Activated naive CD8-positive, alpha-beta T cell treated with anti-CD3 and anti-CD28 coated beads, Interleukin-2, amount 50 U/mL, for 16 hours (primary cell): ENCODE measurements at regions not wholly inside any gene's neighbourhood (a gene's known extent, or its start where the extent isn't known, plus 50 kb on each side); places are given as distances from the start of the nearest gene placed in this dataset.

Source experiments
- DNase-seq: peaks from one replicate; pipeline ENCODE4 v3.0.0-alpha.2; 2020; ENCODE audit warnings: low read depth, low spot score

DNA sequence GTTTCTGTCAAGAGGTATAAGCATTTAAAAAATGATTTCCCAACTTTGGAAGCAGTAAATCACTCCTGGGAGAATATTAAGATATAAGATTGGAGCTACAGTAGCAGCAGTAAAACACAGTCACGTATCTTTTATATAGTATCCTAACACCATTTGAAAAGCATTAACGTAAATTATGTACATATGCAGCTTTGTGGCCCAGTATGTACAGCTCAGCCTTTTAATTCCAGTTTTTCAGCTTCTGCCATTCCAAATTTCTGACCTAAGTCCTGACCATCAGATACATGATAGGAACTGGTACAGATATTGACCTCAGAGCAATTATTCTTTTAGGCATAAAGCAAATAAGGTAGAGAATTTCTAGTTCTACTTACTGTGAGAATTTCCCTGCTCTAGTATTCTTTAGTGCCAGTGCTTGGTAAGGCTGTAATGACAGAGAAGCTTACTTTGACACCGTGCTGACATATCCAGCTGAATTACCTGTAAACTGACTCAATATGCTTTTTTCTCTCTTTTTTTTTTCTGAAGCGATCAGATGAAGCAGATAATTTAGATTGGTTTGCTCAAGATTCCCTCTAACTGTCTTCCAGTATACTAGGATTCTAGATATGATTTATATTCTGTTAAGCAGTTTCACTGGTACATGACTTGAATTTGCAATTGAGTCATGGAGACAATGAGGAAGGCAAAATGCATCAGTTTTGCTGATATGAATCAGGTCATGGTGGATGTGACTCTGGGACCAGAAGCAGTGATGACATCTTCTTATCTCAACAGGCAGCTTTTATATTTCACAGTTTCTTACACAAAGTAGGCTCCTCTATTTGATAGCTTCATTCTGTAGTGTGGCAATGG is 703.6 kb downstream of the SLITRK6 start:
- DNase-seq, result no peak

DNA sequence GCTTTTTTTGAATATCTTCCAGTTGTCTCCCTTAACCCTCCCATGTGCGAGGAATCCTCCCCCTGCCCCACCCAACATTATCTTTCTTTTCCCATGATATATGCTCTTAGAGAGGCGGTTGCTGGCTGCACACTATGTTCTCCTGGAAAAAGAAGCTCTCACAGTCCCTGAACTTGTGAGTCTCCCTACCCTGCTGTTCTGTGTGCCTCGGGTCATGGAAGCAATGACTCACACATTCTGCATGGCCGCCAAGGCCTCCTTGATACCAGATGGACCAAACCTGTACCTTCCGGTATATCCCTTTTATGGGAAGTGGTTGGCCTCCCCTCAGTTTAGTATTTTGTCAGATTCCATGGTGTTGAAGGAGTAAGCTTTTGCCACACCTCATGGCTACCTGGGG is 705.4 kb downstream of the SLITRK6 start:
- no peak for DNase-seq

DNA sequence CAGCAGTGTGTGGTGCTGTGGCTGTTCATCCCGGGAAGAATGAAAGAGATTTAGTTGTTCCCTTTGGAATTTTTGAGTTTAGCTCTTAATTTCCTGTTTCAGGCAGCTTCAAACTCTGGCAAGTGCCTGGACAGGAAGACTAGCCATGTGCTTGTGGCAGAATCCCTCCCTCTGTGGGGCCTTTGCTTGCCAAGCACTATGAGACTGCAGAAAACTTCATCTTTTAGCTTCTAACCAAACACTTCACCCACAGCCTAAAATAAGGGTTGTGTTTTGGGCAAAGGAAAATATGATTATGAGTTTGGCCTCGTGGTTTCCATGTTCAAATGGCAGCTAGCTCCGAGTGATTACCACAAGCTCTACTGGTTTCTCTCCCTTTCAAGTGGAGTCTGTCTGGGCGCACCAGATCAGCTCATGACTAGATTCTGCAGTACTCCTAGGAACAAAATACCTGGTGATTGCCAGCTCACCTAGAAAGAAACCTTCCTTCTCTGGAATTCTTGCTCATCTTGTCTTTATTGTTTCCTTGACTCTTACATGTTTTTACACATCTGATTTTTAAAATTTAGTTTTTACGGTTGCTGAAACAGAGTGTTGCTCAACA is 707.5 kb downstream of the SLITRK6 start:
- DNase-seq, result no peak

DNA sequence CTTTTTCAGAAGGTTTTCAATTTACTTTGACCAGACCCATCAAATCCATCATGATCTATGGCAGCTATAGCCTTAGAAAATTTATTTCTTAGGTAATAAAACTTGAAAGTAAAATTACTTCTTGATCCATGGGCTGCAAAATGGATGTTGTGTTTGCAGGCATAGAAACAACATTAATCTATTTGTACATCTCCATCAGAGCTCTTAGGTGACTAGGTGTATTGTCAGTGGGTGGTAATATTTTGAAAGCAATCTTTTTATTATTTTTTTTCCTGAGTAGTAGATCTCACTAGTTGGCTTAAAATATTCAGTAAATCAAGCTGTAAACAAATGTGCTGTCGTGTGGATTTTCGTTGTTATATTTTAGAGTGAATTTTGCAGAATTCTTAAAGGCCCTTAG is 710.0 kb downstream of the SLITRK6 start:
- no peak for DNase-seq

DNA sequence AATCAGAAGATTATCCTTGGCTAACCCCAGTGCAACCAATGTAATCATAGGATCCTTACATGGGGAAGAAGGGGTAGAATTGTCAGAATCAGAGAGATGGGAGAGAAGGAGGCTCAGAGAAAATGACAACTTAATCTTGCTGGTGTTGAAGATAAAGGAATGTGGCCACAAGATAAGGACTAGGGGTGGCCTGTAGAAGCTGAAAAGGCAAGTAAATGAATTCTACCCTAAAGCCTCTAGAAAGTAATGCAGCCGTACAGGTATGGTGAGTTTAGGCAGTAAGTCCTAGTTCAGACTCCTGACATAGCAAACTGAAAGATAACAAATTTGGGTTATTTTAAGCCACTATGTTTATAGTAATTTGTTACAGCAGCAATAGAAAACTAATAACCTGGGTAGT is 718.5 kb downstream of the SLITRK6 start:
- DNase-seq, result no peak

DNA sequence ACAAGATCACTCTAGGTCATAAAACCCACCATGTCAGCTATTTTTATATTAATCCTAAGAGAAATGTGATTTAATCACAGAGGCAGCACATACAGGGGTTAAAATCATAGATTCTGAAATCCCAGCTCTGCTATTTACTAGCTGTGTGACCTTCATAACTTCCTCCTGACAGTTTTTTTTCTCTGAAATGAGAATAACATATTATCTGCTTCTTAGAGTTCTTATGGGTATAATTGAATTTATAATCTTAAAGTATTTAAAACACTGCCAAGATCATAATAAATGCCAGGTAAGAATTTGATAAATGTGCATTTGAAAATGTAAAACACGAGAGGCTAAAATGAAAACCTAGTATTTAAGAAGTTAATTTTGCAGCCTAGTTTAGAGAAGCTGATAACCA is 722.9 kb downstream of the SLITRK6 start:
- DNase-seq, result no peak

DNA sequence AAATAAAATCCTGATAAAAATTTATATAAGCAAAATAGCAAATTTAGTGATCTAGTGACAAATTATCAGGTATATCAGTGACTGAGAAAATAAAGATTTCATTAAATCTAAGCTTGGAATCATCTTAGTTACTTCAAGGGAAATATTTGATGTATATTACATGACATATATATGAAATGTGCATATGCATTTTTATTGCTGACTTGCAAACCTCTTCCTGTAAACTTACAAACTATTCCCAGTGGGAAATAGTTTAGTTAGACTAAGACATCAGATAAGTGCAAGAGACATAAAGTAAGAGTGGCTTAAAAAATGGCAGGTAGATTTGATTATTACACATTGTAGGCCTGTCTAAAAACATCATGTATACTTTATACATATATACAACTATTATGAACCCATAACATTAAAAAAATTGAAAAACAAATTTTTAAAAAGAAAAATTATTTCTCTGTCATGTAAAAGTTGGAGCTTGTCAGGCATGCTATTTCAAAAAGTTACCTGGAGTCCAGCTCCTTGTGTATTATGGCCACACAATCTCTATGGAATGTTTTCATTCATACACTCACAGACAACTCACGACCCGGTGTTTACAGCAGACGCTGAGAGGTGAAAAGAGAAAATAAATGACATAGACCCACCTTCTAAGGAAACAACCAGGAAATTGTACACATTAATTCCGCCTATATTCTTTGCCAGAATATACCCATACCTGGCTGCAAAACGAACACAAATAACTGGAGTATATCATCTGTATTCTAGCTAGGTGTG is 724.5 kb downstream of the SLITRK6 start:
- DNase-seq, result no peak

DNA sequence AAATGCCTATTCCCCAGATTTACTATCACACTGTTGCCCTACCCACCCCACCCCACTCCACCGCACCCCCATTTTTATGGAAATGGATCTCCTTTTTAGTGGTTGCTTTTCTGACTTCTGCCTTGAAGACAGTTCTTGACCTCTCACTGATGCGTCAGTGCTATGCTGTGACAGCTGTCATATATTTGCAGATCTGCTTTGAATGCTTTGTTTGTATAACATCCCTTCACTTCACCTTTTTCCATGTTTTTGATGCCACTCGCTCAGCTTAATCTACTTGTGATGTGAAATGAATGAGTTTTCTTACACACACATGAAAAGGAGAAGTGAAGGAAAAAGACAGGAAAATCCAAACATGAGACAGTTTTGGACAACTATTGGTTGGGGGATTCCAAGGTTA is 731.0 kb downstream of the SLITRK6 start:
- DNase-seq, result no peak

DNA sequence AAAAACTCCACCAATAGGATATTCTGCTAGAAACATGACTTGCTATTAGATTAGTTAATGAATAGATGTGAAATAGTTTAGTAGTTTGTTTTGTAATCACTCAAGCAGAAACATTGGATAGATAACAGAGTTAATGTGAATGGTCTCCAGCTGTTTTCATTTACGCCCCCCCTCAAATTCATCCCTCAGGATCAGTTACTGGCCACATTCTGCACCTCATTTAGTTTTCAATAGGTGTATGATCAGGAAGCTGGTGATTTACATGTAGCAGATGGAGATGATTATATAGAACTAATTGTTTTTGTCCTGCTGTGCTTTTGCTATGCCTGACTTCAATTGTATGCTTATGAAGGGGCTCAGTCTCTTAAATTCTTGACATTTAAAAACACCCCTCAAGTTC is 759.0 kb downstream of the SLITRK6 start:
- DNase-seq, result no peak

DNA sequence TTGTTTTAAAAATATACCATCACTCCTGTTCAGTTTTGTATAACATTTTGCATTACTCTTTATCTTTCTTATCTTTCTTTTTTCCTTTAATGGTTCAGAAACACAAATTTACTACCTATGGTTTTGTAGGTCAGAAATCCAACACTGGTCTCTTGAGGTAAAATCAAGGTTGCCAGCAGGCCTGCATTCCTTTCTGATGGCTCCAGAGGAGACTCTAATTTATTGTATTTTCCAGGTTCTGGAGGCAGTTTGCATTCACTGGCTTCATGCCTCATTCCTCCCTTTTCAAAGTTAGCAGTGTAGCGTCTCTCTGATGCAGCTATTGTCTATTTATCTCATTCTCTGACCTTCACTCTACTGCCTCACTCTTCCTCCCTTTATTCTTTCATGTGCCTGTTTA is 767.4 kb downstream of the SLITRK6 start:
- no peak for DNase-seq

DNA sequence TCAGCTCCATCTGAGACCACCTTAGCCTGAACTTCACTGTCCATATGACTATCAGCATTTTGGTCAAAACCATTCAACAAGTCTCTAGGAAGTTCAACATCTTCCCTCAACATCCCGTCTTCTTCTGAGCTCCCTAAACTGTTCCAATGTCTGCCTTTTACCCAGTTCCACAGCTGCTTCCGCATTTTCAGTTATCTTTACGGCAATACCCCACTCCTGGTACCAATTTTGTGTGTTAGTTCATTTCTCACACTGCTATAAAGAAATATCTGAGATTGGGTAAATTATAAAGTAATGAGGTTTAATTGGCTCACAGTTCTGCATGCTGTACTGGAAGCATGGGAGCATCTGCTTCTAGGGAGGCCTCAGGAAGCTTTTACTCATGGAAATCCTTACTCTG is 771.2 kb downstream of the SLITRK6 start:
- DNase-seq, result no peak

DNA sequence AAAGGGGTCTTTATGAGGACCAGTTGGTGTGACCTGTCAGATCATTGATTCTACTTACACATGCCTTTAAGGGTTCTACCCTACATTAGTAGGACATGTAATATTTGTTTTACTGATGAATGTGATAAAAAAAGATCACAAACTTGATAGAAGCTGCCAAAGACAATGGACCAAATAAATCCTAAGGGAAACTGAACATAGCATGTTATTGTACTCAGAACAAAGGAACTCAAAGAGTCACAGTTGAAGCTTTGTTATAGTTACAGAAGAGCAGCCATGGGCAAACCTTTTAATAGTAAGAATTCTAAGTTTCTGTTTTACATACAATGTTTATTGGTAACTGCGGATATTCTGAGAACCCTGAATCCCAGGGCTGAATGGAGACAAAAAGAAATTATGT is 780.1 kb downstream of the SLITRK6 start:
- DNase-seq, result no peak

DNA sequence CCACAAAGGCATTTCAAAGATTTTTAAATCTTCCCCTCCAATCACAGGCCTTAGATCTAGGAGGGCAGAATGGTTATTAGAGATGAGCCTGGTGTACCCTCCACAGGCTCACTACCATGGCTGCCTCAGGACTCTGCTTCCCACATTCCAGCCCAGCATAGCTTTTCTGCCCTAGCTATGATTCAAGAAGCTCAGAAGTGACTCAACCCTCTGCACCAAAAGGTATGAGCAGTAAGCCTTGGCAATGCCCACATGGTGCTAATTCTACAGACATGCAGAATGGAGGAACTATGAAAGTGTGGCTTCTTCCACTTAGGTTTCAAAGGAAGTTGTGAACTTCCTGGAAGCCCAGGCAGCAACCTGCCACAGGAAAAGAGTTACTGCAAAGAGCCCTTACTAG is 786.2 kb downstream of the SLITRK6 start:
- DNase-seq, result no peak

DNA sequence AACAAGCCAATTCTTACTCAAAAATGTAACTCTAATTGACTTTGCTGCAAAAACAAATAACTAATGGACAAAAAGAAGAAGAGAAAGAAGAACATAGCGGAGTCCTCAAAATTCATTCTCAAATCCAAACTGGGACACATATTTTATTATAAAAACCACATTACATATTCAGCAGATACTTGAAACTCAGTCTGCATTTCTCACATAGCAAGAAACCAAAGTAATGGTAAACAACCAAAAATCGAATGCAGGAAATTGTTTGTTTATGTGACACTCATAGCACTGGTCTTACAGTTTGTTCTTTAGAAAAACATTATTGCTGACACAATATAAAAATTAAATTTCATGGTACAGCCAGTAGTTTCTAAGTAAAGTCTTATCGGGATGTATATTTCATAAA is 789.8 kb downstream of the SLITRK6 start:
- DNase-seq, result no peak

DNA sequence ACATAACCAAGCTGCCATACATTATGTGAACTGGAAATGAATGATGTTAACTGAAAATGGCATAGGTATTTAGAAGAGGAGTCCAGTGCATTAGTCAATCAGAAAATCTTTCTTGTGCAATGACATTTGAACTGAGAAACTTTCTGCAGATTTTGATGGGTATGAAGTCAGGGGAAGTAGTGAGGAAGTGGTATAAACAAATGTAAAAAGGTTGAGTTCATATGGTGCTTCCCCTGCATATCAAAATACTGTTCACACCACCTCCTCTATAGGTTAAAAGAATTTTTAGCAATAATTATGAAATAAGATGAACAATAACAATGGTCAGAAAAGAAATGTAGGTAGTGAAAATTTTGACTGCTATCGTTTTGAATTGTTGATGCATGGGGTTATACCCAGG is 800.0 kb downstream of the SLITRK6 start:
- DNase-seq, result no peak

DNA sequence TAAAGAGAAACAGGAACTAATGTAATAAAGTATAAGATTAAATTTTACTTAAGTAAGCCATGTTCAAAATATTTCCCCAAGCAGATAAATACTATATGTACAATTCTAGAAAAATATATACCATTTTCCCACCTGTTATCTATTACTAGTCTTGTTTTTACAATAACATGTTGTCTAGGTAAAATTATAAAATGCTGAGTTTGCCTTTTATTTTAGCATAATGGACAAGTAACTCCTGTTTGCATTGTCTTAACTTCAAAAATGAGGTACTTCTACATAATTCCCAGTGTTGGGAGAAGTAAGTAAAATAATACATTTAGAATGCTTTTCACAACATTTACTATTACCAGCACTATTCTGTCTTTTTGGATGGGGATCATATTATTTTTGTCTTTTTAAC is 800.5 kb downstream of the SLITRK6 start:
- no peak for DNase-seq

DNA sequence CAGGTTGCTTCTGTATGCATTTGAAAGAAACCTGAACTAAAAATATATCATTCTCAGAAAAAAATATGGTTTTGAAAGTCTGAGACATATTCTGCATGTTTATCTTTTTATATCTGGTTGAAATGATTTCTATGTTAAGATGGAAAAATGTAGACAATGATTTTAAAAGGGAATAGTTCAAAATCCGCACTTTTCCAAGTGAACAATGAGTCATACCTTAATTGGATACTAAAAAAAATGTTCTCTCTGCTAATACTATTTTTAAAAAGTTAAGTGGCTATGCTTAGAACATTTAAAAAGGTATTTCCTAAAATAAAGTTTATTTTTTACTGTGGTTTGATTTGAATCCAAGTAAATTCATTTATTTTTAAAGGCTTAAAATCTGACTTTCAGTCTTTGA is 801.4 kb downstream of the SLITRK6 start:
- DNase-seq, result no peak

DNA sequence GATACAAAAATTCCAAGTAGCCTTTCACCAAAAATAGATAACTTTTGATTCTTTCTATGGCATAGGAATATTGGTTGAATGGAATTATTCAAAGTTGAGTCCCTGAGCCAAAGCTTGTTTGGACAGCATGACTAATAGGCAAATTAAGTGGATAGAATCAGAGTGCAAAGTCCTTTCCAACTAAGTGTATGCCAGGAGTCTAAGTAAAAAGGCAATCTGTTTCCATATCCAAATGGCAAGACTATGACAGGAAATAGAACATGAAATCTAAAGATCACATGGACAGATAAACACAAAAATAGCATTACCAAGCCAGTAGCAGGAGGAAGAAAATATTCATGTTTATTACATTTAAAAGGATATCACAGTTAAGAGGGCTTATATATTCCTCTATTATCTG is 804.6 kb downstream of the SLITRK6 start:
- DNase-seq, result no peak

DNA sequence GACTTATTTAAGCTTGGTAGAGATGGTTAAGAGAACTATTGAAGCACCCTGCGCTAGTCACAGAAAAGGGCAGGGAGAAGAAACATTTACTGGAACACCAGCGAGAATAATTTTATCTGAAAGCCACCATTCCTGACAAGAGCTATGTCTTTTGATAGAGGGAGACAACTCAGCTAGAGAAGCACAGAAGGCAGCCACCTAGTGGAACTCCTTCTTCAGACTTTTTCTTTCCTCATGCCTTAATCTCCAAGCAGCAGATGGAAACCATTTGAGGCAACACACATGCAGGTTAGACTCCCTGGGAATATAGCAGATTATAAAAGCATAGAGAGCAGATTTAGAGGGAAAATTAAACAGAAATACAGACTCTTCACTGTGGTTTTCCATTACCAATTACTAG is 813.4 kb downstream of the SLITRK6 start:
- DNase-seq, result no peak

DNA sequence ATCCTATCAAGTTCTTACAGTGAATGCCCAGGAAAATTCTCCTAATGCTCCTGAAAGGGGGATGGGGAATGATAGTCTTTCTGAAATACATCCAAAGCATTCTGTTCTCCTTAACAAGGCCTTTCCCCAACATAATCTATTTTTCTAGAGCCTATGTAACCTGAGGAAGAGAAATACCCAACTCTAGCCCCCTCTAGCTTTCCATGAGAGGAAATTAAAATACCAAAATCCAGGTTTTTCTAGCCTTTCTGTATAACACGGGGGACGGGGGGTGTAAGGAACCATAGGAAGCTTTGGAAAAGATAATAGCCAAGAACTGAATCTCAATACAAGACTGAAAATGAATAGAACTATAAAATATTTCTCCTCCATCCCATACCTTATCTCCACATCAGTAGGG is 815.9 kb downstream of the SLITRK6 start:
- DNase-seq, result no peak

DNA sequence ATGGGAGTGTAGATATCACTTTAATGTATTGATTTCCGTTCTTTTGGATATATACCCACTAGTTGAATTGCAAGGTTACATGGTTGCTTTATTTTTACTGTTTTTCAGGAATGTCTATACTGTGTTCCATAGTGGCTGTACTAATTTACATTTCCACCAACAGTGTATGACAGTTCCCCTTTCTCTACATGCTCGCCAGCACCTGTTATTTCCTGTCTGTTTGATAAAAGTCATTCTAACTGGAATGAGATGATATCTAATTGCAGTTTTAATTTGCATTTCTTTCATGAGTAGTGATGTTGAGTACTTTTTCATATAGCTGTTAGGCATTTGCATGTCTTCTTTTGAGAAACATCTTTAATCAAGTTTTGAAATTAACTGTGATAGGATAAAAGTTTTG is 818.6 kb downstream of the SLITRK6 start:
- no peak for DNase-seq

DNA sequence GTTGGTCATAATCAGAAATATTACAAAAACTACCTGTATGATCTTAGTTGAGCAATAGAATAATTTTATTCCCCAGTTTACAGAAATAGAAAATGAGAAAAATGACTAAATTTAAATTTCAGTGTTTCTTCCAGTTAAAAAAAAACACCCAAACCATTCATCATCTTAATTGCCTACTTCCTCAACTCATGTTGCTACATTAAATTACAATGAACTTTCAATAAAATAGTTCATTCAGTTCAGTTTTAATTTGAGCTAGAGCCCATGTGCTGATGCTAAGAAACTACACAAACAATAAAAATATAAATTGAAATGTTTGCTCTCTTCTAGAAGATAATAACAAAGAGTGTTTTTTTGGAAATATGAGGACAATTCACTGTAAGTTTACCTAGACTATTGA is 820.4 kb downstream of the SLITRK6 start:
- no peak for DNase-seq

DNA sequence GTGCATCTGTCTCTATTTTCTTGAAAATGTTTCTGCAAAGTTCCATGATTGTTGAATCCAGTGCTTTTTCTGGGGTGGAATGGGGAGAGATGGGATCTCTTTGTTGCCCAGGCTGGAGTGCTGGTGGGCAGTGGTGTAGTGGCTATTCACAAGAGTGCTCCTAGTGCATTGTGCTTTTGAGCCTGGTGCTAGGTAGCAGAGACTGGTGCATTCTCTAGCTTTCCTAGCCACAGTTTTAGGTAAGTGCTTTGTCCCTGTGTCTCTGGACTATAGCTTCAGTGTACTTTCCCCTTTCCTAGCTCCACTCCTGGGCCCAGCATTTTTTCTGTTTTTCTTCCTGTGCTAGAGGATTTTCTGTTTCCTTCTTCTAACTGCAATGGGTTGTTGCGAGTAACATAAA is 825.6 kb downstream of the SLITRK6 start:
- DNase-seq, result no peak
